ENCODE measurements at regions not wholly inside any gene's neighbourhood (a gene's known extent, or its start where the extent isn't known, plus 50 kb on each side); places are given as distances from the start of the nearest gene placed in this dataset.
A peak's percentile ranks its signal among the peaks of the same experiment; 100 is the strongest.

- Histone ChIP-seq H3K36me3 (ENCODE audit: low read depth, low read length) (no peaks in the 10 kb centered on the region), H3K27ac (ENCODE audit: low read length) (no peak overlapping the region), H3K9me2 (replicated peaks; ENCODE audit: low read length) (no peaks in the 10 kb centered on the region), H3F3A (ENCODE audit: low read length, unreplicated experiment) (no peaks in the 10 kb centered on the region), H3K4me2 (ENCODE audit: low read length) (no peak overlapping the region), H3K9ac (ENCODE audit: low read length) (no peak overlapping the region), H2AFZ (ENCODE audit: low read length) (no peak overlapping the region), H3K4me1 (ENCODE audit: insufficient read depth, low read length) (no peaks in the 10 kb centered on the region), H3K27me3 (ENCODE audit: low read length) (no peaks in the 10 kb centered on the region), H4K20me1 (ENCODE audit: low read length) (no peaks in the 10 kb centered on the region), H3K9me3 (ENCODE audit: low read length) (no peaks in the 10 kb centered on the region), H3K79me2 (ENCODE audit: low read length) (no peaks in the 10 kb centered on the region), H3K4me3 (ENCODE audit: low read length) (no peak overlapping the region)
- intact Hi-C loops (cut with micrococcal nuclease), result no loop called here
- BruUV-seq (replicated peaks), result no TSS peak
- no peak for TF ChIP-seq EZH2phosphoT487 (IDR thresholded peaks at IDR 0.05; ENCODE audit: borderline replicate concordance, low read length)
- ATAC-seq, result peak; percentile 100
- peak; percentile 48 for DNase-seq
- ChIA-PET CTCF (no interaction called here), POLR2A (ENCODE audit: unreplicated experiment) (no interaction called here)
Observed at GRCh38 chr7:109751241-109751640, 1181.6 kb downstream of the DNAJB9 start.

GRCh38 chr7:109752068-109752467 lies 1182.4 kb downstream of the DNAJB9 start:
- no peak overlapping the region for H3K9ac ChIP-seq (ENCODE audit: low read length)
- DNase-seq (no peak), ATAC-seq (no peak)
- no peaks in the 10 kb centered on the region for H3K79me2 ChIP-seq (ENCODE audit: low read length)
- H3K9me2 ChIP-seq (replicated peaks; ENCODE audit: low read length), result no peaks in the 10 kb centered on the region
- no peaks in the 10 kb centered on the region for H3K4me1 ChIP-seq (ENCODE audit: insufficient read depth, low read length)
- H4K20me1 ChIP-seq (ENCODE audit: low read length), result no peaks in the 10 kb centered on the region
- intact Hi-C loops (cut with micrococcal nuclease), result no loop called here
- H3K4me3 ChIP-seq (ENCODE audit: low read length), result no peak overlapping the region
- TF ChIP-seq EZH2phosphoT487 (IDR thresholded peaks at IDR 0.05; ENCODE audit: borderline replicate concordance, low read length) (no peak), EZH2 (IDR thresholded peaks at IDR 0.05; ENCODE audit: low read length, unreplicated experiment) (no peak), CTCF (conservative IDR thresholded peaks at IDR 0.05; ENCODE audit: low read depth, low read length) (no peak)
- no TSS peak for BruUV-seq (replicated peaks)
- POLR2A ChIA-PET (ENCODE audit: unreplicated experiment), result no interaction called here
- no peaks in the 10 kb centered on the region for H3F3A ChIP-seq (ENCODE audit: low read length, unreplicated experiment)
- no peaks in the 10 kb centered on the region for H3K9me3 ChIP-seq (ENCODE audit: low read length)
- CTCF ChIA-PET, result no interaction called here
- H2AFZ ChIP-seq (ENCODE audit: low read length), result no peak overlapping the region
- H3K4me2 ChIP-seq (ENCODE audit: low read length), result no peak overlapping the region
- no peaks in the 10 kb centered on the region for H3K36me3 ChIP-seq (ENCODE audit: low read depth, low read length)
- H3K27me3 ChIP-seq (ENCODE audit: low read length), result no peaks in the 10 kb centered on the region
- no peak overlapping the region for H3K27ac ChIP-seq (ENCODE audit: low read length)

GRCh38 chr7:109757713-109758112 lies 1188.0 kb downstream of the DNAJB9 start:
- no peaks in the 10 kb centered on the region for H3K79me2 ChIP-seq (ENCODE audit: low read length)
- no peak for TF ChIP-seq EZH2phosphoT487 (IDR thresholded peaks at IDR 0.05; ENCODE audit: borderline replicate concordance, low read length)
- no peak for TF ChIP-seq EZH2 (IDR thresholded peaks at IDR 0.05; ENCODE audit: low read length, unreplicated experiment)
- no peak for TF ChIP-seq CTCF (conservative IDR thresholded peaks at IDR 0.05; ENCODE audit: low read depth, low read length)
- H3K4me2 ChIP-seq (ENCODE audit: low read length), result no peak overlapping the region
- no peak overlapping the region for H2AFZ ChIP-seq (ENCODE audit: low read length)
- ATAC-seq, result no peak
- H3K9me3 ChIP-seq (ENCODE audit: low read length), result no peaks in the 10 kb centered on the region
- no peak overlapping the region for H3K27ac ChIP-seq (ENCODE audit: low read length)
- no TSS peak for BruUV-seq (replicated peaks)
- CTCF ChIA-PET, result no interaction called here
- H3F3A ChIP-seq (ENCODE audit: low read length, unreplicated experiment), result no peaks in the 10 kb centered on the region
- intact Hi-C loops (cut with micrococcal nuclease), result no loop called here
- POLR2A ChIA-PET (ENCODE audit: unreplicated experiment), result no interaction called here
- no peak overlapping the region for H3K4me3 ChIP-seq (ENCODE audit: low read length)
- no peak for DNase-seq
- H4K20me1 ChIP-seq (ENCODE audit: low read length), result no peaks in the 10 kb centered on the region
- no peaks in the 10 kb centered on the region for H3K4me1 ChIP-seq (ENCODE audit: insufficient read depth, low read length)
- H3K36me3 ChIP-seq (ENCODE audit: low read depth, low read length), result no peaks in the 10 kb centered on the region
- no peaks in the 10 kb centered on the region for H3K27me3 ChIP-seq (ENCODE audit: low read length)
- no peaks in the 10 kb centered on the region for H3K9me2 ChIP-seq (replicated peaks; ENCODE audit: low read length)
- H3K9ac ChIP-seq (ENCODE audit: low read length), result no peak overlapping the region

Data from PC-3 (cell line).